Left lung (tissue), 4 donors: ENCODE measurements at regions not wholly inside any gene's neighbourhood (a gene's known extent, or its start where the extent isn't known, plus 50 kb on each side); places are given as distances from the start of the nearest gene placed in this dataset.
"Not testable (repeated sequence)": the region's sequence is repeated elsewhere in the genome, so short reads cannot be mapped to it uniquely, and the experiment has no call there.

Experiments
- ATAC-seq: fragments of 200-7000 bp; cut with Tn5 transposase; one replicate; pipeline ENCODE4 v1.9.1; 2020; ENCODE audit warnings: moderate library complexity
- DNase-seq, 4 donors: peaks; one replicate each; pipeline ENCODE4 v3.0.0-alpha.2; 2013 to 2020
- H3K27ac ChIP-seq, 2 donors: fragments of 200-600 bp; sonication (generic) in 1 of 2; one replicate each; pipeline versions ENCODE4 v1.5.0 to v1.8.0; 2020 to 2021
- H3K27me3 ChIP-seq, 2 donors: fragments of 200-600 bp; sonication (generic) in 1 of 2; one replicate each; pipeline versions ENCODE4 v1.5.0 to v1.8.0; 2020 to 2021
- H3K36me3 ChIP-seq, 2 donors: fragments of 200-600 bp; sonication (generic) in 1 of 2; one replicate each; pipeline versions ENCODE4 v1.5.0 to v1.8.0; 2020 to 2021
- H3K4me1 ChIP-seq, 2 donors: fragments of 200-600 bp; one replicate each; pipeline ENCODE4 v1.8.0; 2021
- H3K4me3 ChIP-seq, 2 donors: fragments of 200-600 bp; sonication (generic) in 1 of 2; one replicate each; pipeline versions ENCODE4 v1.5.0 to v1.8.0; 2020 to 2021; ENCODE audit warnings: mild to moderate bottlenecking in 1 of 2
- H3K9me3 ChIP-seq, 2 donors: fragments of 200-600 bp; sonication (generic) in 1 of 2; one replicate each; pipeline versions ENCODE4 v1.5.0 to v1.8.0; 2020 to 2021
- CTCF ChIP-seq, 2 donors: fragments of 200-600 bp; sonication (generic) in 1 of 2; IDR thresholded peaks; one replicate each; pipeline versions ENCODE4 v1.5.0 to v1.8.0; 2021; ENCODE audit warnings: antibody characterized with exemption in 2 of 2
- intact Hi-C, 2 donors: fragments of 100-400 bp; cut with DNase I; formaldehyde crosslinking; loops; one replicate each; pipeline versions ENCODE4 v1.11.2 to v1.14.2; 2022
- donor health status: DM: no; HTN: yes; CAD: no.
- donor health status: DM: no; HTN: no; CAD: no.

- Histone ChIP-seq H3K9me3 (no peaks in the 10 kb centered on the region), H3K27ac (no peak overlapping the region), H3K4me3 (no peak overlapping the region), H3K4me1 (no peaks in the 10 kb centered on the region), H3K36me3 (no peaks in the 10 kb centered on the region), H3K27me3 (no peaks in the 10 kb centered on the region)
- DNase-seq (no peak), ATAC-seq (no peak)
- intact Hi-C loops = no loop called here
- TF ChIP-seq CTCF (IDR thresholded peaks at IDR 0.05) = no peak
Observed at GRCh38 chr14:86780876-86781510, 1212.0 kb downstream of the GALC start.

- no peaks in the 10 kb centered on the region for H3K36me3 ChIP-seq
- no peak overlapping the region for H3K4me3 ChIP-seq
- H3K4me1 ChIP-seq = no peaks in the 10 kb centered on the region
- intact Hi-C loops = no loop called here
- H3K27me3 ChIP-seq = no peaks in the 10 kb centered on the region
- DNase-seq (no peak), ATAC-seq (no peak)
- no peak for TF ChIP-seq CTCF (IDR thresholded peaks at IDR 0.05)
- no peak overlapping the region for H3K27ac ChIP-seq
- no peaks in the 10 kb centered on the region for H3K9me3 ChIP-seq
Observed at GRCh38 chr14:86780461-86780860, 1212.5 kb downstream of the GALC start.

DNA sequence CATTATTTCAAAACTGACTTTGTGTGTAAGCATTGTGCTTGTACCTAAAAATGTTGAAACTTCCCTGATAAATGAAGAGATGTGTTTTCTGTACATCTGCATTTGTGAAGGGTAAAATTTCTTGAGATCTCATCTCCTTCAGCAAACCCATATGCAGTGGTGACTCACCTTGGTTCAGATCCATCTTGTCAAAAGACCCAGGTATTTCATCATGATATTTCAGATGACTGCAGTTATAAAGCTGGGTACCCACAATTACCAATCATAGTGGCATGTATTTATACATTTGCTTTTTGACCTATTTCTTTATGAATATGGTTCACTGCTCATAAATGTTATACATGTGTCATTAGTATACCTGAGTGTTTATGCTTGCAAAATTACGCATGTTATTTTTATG, 1213.6 kb downstream of the GALC start:
- DNase-seq (no peak), ATAC-seq (no peak)
- Histone ChIP-seq H3K4me3 (no peak overlapping the region), H3K9me3 (no peaks in the 10 kb centered on the region), H3K4me1 (no peaks in the 10 kb centered on the region), H3K27me3 (no peaks in the 10 kb centered on the region), H3K36me3 (no peaks in the 10 kb centered on the region), H3K27ac (no peak overlapping the region)
- intact Hi-C loops = no loop called here
- TF ChIP-seq CTCF (IDR thresholded peaks at IDR 0.05) = no peak

DNA sequence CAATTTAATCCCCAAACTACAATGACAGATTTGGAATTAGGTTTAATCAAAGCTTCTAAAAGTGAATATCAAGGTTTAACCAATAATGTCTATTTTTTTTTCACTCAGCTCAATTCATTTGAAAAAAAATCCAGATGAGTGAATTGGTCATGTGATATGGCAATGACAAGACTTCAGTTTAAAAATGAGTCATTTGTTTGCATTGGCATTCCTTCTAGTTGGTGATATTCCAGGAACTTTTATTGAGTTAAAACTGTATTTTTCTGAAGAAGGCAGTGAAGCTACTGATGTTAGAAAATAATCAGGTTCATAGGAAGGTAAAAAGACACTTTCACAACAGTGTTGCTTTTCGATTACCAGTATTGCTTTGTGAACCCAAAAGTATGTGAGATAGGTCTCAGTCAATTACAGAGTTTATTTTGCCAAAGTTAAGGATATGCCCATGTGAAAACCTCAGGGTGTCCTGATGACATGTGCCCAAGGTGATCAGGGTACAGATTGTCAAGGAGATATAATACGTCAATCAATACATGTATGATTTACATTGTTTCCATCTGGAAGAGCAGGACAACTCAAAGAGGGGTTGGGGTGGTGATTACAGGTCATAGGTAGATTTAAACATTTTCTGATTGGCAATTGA, 1214.9 kb downstream of the GALC start:
- ATAC-seq (no peak), DNase-seq (no peak)
- no peak for TF ChIP-seq CTCF (IDR thresholded peaks at IDR 0.05)
- Histone ChIP-seq H3K4me1 (no peaks in the 10 kb centered on the region), H3K4me3 (no peak overlapping the region), H3K27me3 (no peaks in the 10 kb centered on the region), H3K9me3 (no peaks in the 10 kb centered on the region), H3K27ac (no peak overlapping the region), H3K36me3 (no peaks in the 10 kb centered on the region)
- intact Hi-C loops = no loop called here

GRCh38 chr14:86775896-86776295, 1217.1 kb downstream of the GALC start:
- DNase-seq, H3K4me3 ChIP-seq, H3K27ac ChIP-seq, ATAC-seq, H3K9me3 ChIP-seq, intact Hi-C loops, H3K27me3 ChIP-seq, H3K36me3 ChIP-seq, H3K4me1 ChIP-seq: not testable (repeated sequence)

GRCh38 chr14:86774916-86775315, 1218.1 kb downstream of the GALC start:
- no peak for ATAC-seq
- no peaks in the 10 kb centered on the region for H3K27me3 ChIP-seq

More at GRCh38 chr14:86774916-86775315, 1218.1 kb downstream of the GALC start:
- intact Hi-C loops = no loop called here
- no peaks in the 10 kb centered on the region for H3K9me3 ChIP-seq
- no peak for TF ChIP-seq CTCF (IDR thresholded peaks at IDR 0.05)
- no peak overlapping the region for H3K4me3 ChIP-seq
- H3K4me1 ChIP-seq = no peaks in the 10 kb centered on the region
- DNase-seq = no peak
- H3K36me3 ChIP-seq = no peaks in the 10 kb centered on the region
- no peak overlapping the region for H3K27ac ChIP-seq
